ENCODE measurements at regions not wholly inside any gene's neighbourhood (a gene's known extent, or its start where the extent isn't known, plus 50 kb on each side); places are given as distances from the start of the nearest gene placed in this dataset.

- H3K27ac ChIP-seq = no peak overlapping the region
- TF ChIP-seq, protein P1, sequence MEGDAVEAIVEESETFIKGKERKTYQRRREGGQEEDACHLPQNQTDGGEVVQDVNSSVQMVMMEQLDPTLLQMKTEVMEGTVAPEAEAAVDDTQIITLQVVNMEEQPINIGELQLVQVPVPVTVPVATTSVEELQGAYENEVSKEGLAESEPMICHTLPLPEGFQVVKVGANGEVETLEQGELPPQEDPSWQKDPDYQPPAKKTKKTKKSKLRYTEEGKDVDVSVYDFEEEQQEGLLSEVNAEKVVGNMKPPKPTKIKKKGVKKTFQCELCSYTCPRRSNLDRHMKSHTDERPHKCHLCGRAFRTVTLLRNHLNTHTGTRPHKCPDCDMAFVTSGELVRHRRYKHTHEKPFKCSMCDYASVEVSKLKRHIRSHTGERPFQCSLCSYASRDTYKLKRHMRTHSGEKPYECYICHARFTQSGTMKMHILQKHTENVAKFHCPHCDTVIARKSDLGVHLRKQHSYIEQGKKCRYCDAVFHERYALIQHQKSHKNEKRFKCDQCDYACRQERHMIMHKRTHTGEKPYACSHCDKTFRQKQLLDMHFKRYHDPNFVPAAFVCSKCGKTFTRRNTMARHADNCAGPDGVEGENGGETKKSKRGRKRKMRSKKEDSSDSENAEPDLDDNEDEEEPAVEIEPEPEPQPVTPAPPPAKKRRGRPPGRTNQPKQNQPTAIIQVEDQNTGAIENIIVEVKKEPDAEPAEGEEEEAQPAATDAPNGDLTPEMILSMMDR (conservative IDR thresholded peaks at IDR 0.05) = no peak
These were observed 209.4 kb upstream of the TMEM132C start for GRCh38 chr12:128057586-128057985.

DNA sequence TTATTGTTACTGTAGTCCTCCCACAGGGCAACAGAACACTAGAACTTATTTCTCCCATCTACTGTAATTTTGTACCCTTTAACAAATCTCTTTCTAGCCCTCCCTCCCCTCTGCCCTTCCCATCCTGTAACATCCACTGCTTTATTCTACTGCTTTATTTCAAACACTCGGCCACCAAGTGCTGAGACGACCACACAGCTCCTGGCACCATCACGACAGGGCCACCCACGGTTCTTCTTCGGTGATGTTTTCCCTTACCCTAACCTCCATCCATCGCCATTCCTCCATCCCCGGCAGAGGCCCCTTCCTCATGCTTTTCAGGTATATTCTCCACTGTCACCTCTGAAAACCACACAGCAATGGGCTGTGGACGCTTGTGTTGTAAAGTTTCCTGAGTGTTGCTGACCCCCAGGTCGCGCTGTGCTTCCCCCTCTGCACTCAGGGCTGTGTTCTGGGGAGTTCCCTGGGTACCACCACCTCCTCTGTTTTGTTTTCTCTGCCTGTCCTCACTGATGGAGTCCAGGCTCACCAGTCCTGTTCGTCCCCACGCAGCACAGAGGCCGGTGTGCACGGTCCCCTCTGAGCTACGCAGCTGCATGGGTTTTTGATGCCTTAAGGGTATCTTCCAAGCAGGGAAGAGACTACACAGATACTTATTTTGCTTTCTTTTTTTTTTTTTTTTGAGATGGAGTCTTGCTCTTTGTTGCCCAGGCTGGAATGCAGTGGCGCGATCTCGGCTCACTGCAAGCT, 207.2 kb upstream of the TMEM132C start:
- TF ChIP-seq, protein P1 (conservative IDR thresholded peaks at IDR 0.05) = no peak
- H3K27ac ChIP-seq = no peak overlapping the region

DNA sequence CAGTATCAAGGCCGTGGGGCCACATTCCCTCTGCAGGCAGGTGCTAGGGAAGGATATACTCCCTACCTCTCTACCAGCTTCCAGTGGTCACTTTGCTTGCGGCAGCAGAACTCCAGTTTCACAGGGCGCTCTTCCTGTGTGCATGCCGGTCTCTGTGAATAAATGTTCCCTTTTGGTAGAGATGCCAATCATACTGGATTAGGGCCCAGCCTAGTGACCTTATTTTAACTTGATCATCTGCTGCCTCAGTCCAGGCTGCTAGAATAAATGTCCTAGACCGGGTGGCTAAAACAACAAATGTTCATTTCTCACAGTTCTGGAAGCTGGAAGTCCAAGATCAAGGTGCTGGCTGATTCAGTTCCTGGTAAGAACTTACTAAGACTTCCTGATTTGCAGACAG, 198.8 kb upstream of the TMEM132C start:
- no peak overlapping the region for H3K27ac ChIP-seq
- TF ChIP-seq, protein P1 (conservative IDR thresholded peaks at IDR 0.05) = no peak

DNA sequence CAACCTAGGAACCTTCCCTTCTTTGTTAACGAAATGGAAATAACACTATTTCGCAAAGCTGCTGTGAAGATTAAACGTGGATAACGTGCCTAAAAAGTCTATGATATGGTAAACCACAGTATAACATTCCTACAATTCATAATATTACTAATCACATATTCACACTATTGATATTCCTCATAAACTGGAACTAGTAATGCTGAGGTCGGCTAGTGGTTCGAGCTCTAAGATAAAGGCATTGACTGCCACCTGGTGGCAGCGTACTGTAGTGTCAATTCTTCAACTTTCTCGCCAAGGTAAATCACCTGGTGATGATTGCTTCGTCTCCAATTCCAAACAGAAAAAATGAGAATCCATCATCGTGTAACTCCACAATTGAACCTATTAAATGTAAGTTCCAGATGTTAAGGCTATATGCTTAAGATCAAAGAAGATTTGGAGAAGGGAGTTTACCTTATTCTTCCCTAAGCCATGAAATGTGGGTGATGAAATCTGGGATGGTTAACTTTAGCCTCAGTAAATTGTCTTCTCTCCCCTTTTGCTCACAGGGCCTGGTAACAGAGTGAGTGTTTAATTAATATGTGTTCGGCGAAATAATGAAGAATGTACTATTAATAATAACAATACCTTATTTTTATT, 197.5 kb upstream of the TMEM132C start:
- TF ChIP-seq, protein P1 (conservative IDR thresholded peaks at IDR 0.05) = peak; percentile 79

DNA sequence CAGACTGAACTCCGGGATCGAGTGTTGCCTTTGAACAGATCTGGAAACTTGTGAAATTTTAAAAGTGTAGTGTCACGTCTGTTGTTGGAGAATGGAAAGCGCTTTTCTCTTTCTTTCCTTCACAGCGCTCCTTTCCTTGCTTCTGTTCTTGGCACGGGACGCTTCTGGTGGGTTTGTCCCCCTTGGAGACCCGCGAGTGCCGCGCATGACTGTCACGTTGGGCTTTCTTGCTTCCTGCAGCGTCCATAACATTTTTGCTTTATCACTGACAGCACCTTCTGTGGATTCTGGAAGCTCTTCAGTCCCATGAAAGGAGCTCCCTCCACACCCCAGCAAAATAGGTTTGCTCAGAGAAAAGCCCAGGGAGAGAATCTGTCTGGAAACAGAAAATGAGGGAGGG, 193.0 kb upstream of the TMEM132C start:
- H3K27ac ChIP-seq = no peak overlapping the region
- TF ChIP-seq, protein P1 (conservative IDR thresholded peaks at IDR 0.05) = no peak

More for the DNA sequence above, 197.5 kb upstream of the TMEM132C start:
- H3K27ac ChIP-seq = no peak overlapping the region

DNA sequence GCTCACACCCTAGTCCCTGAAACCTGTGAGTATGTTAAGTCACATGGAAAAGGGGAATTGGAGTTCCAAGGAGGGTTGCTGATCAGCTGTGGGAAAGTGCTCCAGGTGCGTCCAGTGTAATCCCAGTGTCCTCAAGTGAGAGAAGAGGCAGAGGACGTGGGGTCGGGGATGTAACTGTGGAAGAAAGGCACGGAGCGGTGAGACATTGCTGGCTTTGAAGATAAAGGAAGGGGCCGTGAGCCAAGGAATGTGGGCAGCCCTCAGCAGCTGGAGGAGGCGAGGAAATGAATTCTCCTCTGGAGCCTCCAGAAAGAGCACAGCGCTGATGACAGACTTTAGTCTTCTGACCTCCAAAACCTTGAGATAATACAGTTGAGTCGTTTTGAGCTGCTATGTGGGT, 191.6 kb upstream of the TMEM132C start:
- TF ChIP-seq, protein P1 (conservative IDR thresholded peaks at IDR 0.05) = no peak

DNA sequence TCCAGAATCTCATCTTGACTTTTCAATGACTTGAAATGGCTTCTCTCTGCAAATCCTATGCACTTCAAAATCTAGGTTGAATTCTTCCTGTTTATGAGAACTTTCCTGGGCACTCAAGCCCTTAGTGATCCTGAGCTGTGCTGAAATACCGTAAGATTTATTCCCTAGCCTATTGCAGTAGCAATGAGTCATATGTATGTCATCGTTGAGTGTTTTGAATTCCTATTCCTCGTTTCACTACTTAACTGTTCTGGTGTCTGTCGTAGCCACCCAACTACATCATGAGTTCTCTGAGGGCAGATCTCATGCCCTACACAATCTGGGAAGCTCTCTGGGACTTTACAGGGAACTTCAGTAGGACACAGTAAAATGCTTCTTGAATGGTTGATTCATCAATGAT, 190.8 kb upstream of the TMEM132C start:
- TF ChIP-seq, protein P1 (conservative IDR thresholded peaks at IDR 0.05) = no peak
- H3K27ac ChIP-seq = no peak overlapping the region

More for the DNA sequence above, 191.6 kb upstream of the TMEM132C start:
- H3K27ac ChIP-seq = no peak overlapping the region

Data from VCaP (cell line).